Vagina (tissue), 2 donors: ENCODE measurements at regions not wholly inside any gene's neighbourhood (a gene's known extent, or its start where the extent isn't known, plus 50 kb on each side); places are given as distances from the start of the nearest gene placed in this dataset.

Source experiments
- POLR2A ChIP-seq, 2 donors: fragments of 450-650 bp; IDR thresholded peaks; one replicate each; pipeline ENCODE4 v1.6.1; 2017; ENCODE audit warnings: antibody characterized with exemption in 2 of 2, mild to moderate bottlenecking in 2 of 2, moderate library complexity in 2 of 2
- POLR2AphosphoS5 ChIP-seq, 2 donors: sonication (generic); formaldehyde crosslinking; IDR thresholded peaks; one replicate each; pipeline ENCODE4 v1.9.0; 2017; ENCODE audit warnings: antibody characterized with exemption in 2 of 2, mild to moderate bottlenecking in 2 of 2, low read depth in 1 of 2; ENCODE audit not compliant: insufficient read depth in 1 of 2

DNA sequence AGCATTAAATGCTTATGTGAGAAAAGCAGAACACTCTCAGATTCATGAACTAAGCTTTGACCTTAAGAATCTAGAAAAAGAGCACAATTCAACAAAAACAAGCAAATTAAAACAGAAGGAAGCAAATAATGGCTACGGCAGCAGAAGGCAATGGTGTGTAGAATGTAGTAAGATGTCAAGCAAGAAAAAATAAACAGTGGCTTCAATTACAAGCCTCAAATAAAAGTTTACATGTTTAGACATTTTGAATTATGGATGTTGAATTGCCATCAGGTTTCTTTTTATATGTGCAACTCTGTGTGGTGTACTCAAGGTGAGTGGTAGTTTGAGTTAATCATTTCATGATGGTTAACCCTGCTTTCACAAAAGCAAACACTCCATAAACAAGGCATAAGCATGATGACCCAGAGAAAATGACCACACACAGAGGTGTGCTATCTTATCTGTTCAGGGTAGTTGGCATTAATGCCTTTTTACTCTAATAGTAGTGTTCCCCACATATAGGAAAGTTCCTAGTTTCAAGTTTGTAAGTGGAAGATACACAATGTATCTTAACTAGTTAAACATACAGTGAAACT, 207.1 kb downstream of the FIGN start:
- no peak for TF ChIP-seq POLR2AphosphoS5 (IDR thresholded peaks at IDR 0.05; ENCODE audit: insufficient read depth in 1 of 2, low read depth in 1 of 2)
- TF ChIP-seq POLR2A (IDR thresholded peaks at IDR 0.05), result no peak
